Liver (tissue), 3 donors: ENCODE measurements at regions not wholly inside any gene's neighbourhood (a gene's known extent, or its start where the extent isn't known, plus 50 kb on each side); places are given as distances from the start of the nearest gene placed in this dataset.

Source experiments
- GABPA ChIP-seq, 2 donors: IDR thresholded peaks in 1 of 2; conservative IDR thresholded peaks in 1 of 2; 2 replicates each; pipeline ENCODE4 v1.6.1; 2016; ENCODE audit warnings: antibody characterized with exemption in 2 of 2, mild to moderate bottlenecking in 1 of 2, moderate library complexity in 1 of 2
- RAD21 ChIP-seq, 2 donors: IDR thresholded peaks; 2 replicates each; pipeline ENCODE4 v1.6.1; 2016; ENCODE audit warnings: antibody characterized with exemption in 2 of 2, mild to moderate bottlenecking in 2 of 2
- TAF1 ChIP-seq: conservative IDR thresholded peaks from 2 replicates; pipeline ENCODE4 v1.6.1; 2016; ENCODE audit warnings: antibody characterized with exemption, mild to moderate bottlenecking
- YY1 ChIP-seq: IDR thresholded peaks from 2 replicates; pipeline ENCODE4 v1.6.1; 2016; ENCODE audit warnings: antibody characterized with exemption, mild to moderate bottlenecking
- TF ChIP-seq, protein P1 (sequence below): fragments of 150-350 bp; IDR thresholded peaks from 2 replicates; pipeline ENCODE4 v1.5.1; 2017; ENCODE audit warnings: improper control_type of control experiment, low read depth, low read length; ENCODE audit not compliant: missing input control
- TF ChIP-seq, protein P2 (sequence below): IDR thresholded peaks from 2 replicates; pipeline ENCODE4 v1.6.1; 2016; ENCODE audit warnings: antibody characterized with exemption
- donor health status: healthy.
- donor health status: healthy.

DNA sequence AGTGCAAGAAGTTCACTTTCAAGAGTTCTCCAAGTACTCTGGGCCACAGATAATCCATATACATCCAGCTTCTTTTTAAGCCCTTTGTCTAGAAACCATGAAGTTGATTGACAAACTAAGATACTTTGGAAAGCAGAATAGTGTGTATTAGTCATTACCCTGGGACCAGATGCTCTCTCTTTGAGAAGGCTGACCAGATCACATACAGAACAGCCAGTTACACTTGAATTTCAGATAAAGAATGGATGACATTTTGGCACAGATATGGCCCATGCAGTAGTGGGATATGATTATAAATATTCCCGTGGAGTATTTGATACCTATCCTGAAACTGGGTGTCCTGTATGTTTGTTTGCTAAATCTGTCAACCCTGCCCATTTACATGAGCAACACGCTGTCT is 414.2 kb downstream of the KLF5 start:
- TF ChIP-seq, protein P1, sequence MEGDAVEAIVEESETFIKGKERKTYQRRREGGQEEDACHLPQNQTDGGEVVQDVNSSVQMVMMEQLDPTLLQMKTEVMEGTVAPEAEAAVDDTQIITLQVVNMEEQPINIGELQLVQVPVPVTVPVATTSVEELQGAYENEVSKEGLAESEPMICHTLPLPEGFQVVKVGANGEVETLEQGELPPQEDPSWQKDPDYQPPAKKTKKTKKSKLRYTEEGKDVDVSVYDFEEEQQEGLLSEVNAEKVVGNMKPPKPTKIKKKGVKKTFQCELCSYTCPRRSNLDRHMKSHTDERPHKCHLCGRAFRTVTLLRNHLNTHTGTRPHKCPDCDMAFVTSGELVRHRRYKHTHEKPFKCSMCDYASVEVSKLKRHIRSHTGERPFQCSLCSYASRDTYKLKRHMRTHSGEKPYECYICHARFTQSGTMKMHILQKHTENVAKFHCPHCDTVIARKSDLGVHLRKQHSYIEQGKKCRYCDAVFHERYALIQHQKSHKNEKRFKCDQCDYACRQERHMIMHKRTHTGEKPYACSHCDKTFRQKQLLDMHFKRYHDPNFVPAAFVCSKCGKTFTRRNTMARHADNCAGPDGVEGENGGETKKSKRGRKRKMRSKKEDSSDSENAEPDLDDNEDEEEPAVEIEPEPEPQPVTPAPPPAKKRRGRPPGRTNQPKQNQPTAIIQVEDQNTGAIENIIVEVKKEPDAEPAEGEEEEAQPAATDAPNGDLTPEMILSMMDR = no peak
- TF ChIP-seq YY1 (no peak), TAF1 (no peak), RAD21 (IDR thresholded peaks at IDR 0.05) (no peak), GABPA (IDR thresholded peaks at IDR 0.05 in 1 of 2, conservative IDR thresholded peaks at IDR 0.05 in 1 of 2) (no peak)
- TF ChIP-seq, protein P2, sequence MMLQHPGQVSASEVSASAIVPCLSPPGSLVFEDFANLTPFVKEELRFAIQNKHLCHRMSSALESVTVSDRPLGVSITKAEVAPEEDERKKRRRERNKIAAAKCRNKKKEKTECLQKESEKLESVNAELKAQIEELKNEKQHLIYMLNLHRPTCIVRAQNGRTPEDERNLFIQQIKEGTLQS = no peak
